Activated CD8-positive, alpha-beta memory T cell treated with anti-CD3 and anti-CD28 coated beads, Interleukin-2, amount 50 U/mL, for 48 hours (primary cell): ENCODE measurements at regions not wholly inside any gene's neighbourhood (a gene's known extent, or its start where the extent isn't known, plus 50 kb on each side); places are given as distances from the start of the nearest gene placed in this dataset.

Experiments
- DNase-seq: peaks from one replicate; pipeline ENCODE4 v3.0.0-alpha.2; 2020

DNA sequence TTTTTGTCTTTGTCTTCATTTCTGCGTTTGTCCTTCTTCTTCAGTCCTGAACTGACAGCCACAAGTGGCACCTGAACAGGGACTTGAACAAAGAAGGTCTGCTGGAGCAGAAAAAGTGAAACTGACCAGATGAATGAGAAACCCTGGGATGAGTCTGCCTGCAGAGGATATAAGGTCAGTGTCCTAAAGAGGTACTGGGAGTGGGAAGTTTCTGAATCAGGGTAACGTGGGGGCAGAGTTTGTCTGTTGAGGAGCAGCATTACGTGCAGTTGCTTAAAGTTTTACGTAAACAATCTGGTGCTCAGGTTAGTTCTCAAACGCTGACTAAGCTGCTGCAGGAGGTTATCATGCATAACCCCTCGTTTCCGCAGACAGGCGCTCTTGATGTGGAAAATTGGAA lies 2057.6 kb downstream of the TP53TG3F start:
- no peak for DNase-seq

DNA sequence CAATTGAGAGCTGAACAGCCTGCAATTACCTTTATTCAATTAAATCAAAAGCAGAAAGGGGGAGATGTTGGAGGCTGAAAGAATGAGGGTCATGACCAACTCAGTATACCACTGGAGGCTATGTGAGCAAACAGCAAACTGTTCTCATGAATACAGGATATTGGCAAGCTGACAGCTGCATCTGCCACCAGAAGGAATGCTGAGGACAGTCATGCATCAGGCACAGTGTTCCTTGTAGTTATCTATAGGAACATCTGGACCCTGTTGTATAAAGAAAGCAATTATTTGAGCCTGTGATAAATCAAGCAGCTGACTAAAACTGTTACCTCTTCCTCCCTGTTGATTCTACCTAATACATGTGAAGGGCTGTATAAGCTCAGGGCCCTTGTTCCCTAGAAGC lies 2064.6 kb downstream of the TP53TG3F start:
- no peak for DNase-seq

DNA sequence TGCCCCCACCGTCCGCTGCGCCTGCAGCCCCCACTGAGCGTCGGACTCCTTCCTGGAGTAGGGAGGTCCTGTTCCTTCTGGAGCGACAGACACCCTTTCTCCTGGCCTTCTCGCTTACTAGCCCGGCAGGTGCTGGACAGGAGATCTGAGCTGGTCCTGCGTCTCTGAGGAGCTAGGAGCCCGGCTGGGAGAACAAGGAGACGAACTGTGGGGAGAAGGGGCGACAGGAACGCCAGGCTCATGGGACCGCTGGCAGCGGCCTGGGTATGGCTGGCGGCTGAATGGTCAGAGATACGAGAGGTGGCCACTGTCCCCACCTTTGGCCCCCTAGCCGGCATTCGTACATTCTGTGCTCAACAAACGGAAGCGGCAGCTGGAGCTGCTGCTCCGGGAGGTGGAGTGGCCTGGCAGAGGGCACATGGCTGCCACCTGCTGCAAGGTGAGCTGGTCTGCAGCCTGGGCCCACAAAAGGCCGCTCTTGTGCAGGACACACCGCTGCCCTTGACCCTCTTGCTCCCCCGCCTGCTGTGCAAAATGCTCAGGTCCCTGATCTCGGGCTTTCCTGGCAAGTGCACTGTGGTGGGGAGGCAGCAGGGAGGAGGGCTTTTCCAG lies 2066.7 kb downstream of the TP53TG3F start:
- no peak for DNase-seq

DNA sequence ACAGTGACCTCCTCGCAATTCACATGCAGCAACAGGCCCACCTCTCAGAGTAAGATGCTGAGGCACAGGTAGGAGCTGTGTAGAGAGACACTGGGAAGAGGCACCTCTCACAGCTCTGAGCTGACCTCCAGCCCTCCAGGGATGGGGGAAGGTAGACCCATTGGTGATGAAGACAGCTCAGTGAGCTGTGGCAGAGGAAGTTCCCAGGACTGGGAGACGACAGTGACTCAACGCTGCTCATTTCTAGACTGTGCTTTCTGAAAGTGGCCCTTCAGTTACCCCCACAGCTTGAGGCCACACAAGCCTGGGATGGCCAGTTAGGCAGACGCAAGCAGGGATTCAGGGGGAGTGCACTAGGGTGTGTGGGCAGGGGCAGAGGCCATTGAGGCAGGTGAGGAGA lies 2073.2 kb downstream of the TP53TG3F start:
- DNase-seq = no peak

DNA sequence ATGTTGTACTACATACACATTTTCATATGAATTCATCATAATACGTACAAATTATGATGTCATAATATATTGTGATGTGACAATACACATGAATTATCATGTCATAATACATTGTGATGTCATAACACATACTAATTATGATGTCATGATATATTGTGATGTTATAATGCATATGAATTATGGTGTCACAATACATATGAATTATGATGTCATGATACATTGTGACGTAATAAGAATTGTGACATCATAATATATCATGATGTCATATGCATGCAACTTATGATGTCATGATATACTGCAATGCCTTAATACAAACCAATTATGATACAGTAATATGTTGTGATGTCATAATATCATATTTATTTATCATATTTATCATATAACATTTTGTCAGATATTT lies 2074.3 kb downstream of the TP53TG3F start:
- no peak for DNase-seq

DNA sequence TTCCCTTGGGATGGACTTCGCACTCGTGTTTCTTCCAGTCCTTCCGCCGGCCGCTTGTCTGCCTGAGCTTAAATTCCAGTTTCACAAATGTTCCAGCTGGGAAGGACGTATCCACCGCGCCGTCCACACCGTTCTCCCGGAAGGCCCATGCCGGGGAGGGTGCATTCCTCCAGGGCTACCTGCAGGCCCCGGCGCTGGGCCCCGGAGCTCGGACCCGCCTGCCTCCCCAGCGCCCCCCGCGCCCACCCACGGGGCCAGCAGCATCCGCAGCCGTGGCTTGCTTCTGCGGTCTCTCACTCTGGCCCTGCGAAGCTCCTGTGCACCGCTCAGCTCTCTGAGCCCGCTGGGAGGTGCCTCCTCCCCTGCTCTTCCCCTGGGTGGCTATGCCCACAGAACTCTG lies 2084.1 kb downstream of the TP53TG3F start:
- DNase-seq = no peak

DNA sequence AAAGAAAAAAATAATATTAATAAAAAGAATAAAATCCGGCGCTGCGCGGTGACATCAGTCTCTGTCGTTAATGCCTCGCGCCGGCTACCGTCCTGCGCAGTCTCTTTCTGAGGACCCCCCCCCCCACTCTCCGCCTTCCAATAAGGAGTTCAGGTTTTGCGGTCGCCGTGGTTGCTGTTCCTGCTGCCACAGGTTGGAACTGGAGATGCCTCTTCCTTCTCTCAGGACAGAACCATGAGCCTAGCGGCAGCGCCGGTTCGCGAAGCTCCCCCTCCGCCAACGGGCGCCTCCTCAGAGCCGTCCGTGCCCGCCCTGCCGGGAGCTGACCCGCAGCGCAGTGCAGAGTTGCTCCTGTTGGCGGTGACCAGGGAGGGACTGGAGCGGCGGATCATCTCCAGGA lies 2093.4 kb downstream of the TP53TG3F start:
- DNase-seq = no peak

DNA sequence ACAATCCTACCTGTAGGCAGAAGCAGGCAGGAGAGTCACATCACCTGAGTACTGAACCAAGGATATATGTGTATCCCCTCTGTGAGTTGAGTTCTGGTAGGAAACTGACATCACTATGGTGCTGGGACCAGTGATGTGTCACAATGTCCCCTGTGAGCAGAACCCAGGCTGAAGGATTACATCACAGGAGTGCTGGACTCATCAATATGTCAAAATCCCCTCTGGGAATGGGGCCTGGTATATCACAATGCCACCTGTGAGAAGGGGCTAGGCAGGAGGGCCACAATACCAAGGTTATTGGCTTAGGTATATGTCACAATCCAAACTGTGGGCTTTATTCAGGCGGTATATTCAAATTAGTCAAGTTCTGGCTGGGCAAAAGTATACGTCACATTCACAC lies 2098.3 kb downstream of the TP53TG3F start:
- no peak for DNase-seq

DNA sequence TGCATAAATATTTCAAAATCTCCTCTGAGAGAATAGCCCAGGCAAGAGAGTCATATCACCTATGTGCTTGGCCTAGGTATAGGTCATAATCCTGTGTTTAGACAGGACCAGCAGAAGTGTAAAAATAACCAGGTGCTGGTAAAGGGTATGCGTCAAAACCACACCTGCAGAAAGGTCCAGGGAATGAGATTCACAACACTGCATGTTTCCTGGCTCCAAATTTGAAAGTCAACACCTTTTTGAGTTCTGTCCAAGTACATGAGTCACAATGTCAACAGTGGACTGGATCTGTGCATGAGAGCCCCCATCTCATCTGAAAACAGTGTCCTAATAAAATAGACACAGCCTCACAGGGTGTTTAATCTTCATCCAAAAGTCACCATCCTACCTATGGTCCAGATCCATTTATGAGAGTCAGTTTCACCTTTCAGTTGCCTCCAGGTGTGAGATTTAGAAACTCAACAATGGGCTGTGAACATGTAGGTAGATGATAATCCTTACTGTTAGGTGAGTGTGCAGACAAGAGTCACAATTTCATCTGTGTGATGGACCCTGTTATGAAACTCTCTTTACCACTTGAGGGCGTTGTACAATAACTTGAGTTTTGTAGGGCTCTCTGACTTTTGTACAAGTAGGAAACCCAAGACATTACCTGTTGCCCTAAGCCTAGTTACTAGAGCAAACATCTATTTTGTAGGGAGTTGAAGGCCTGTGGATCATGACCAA lies 2100.7 kb downstream of the TP53TG3F start:
- no peak for DNase-seq

DNA sequence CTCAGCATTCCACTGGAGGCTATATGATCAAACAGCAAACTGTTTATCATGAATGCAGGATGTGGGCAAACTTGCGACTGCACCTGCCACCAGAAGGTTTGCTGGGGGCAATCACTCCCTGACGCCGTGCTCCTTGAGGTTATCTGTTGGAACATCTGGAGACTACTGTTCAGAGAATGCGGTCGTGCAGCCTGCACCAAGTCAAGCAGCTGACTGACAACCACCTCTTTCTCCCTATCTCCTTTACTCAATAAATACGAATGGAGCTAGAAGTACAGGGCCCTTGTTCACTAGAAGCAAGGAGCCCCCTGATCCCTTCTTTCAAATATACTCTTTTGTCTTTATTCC lies 2101.2 kb downstream of the TP53TG3F start:
- no peak for DNase-seq

DNA sequence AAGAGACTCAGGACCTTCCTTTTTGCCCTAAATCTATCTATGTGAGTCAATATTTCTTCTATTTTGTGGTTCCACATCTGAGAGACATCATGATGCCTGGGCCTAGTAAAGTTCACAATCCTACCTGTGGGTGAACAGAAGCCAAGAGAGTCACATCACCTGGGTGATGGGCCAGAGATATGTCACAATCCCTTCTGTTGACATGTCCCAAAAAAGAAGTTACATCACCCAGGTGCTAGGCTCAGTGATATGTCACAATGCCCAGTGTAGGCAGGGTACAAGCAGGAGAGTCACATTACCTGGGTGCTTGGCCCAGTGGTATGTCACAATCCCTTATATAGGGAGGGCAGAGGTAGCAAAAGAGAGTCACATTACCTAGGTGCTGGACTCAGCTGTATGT lies 2101.9 kb downstream of the TP53TG3F start:
- no peak for DNase-seq

DNA sequence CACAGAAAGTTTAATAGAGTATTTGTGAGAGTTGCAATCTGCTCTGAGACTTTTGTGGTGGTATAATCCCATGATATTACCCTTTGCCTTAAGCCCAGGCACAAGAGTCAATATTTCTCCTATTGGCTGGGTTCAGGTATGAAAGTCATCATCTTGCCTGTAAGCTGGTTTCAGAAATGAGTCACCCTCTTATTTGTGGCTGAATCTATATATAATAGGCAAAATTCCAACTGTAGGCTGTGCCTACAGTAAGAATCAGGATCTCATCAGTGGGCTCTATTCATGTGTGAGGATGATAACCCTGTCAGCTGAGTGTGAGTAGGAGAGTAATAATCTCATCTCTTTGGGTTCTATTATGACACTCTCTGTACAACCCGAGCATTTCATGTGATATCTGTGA lies 2103.1 kb downstream of the TP53TG3F start:
- no peak for DNase-seq

DNA sequence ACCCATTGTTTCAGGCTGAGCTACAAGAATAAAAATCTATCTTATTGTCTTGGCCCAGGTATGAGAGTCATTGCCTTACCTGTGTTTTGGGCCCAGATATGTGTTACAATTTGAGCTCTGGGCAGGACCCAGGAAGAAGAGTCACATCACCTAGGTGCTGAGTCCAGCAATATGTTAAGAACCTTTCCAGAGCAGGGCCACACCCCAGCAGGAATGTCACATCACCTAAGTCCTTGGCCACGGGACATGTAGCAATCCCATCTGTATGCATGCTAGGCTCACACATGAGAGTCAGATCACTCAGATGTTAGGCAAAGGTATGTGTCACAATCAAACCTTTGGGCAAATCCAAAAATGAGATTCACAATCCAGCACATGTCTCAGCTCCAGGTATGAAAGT lies 2103.5 kb downstream of the TP53TG3F start:
- no peak for DNase-seq

DNA sequence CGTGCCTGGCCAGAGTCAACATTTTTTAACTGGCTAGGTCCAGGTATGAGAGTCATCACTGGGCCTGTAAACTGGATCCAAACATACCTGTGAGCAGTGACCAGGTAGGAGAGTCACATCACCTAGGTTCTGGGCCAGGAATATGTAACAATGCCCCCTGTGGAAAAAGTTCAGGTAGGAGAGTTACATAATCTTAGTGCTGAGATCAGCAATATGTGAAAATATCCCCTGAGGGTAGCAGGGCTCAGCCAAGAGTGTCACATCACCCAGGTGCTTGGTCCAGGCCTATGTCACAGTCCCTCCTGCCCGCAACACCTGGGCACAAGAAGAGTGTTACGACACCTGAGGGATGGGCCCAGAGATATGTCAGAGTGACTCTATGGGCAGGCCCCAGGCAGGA lies 2104.7 kb downstream of the TP53TG3F start:
- no peak for DNase-seq

DNA sequence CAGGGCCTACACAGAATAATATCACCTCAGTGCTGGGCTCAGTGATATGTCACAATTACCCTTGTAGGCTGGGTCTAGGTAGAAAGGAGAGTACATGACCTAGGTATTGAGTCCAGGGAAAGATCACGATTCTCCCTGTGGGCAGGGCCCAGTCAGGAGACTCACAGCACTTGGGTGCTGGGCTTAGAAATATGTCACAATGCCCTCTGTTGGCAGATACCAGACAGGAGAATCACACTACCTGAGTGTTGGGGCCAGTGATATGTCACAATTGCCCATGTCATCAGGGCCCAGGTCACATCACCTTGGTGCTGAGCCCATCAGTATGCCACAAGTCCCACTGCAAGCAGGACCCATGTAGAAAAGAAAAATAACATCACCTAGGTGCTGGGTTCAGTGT lies 2105.5 kb downstream of the TP53TG3F start:
- no peak for DNase-seq

DNA sequence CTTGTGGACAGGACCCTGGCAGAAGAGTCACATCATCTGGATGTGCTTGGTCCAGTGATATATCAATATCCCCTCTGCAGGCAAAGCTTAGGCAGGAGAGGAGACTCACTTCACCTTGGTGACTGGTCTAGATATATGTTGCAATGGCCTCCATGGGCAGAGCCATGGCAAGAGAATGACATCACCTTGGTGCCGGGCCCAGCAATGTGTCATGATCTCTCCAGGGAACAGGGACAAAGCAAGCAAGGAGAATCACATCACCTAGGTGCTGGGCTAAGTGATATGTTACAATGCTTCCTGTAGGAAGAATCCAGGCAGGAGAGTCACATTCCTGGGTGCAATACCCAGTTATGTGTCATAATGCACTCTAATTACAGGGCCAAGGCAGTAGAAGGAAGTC lies 2106.2 kb downstream of the TP53TG3F start:
- DNase-seq = no peak

DNA sequence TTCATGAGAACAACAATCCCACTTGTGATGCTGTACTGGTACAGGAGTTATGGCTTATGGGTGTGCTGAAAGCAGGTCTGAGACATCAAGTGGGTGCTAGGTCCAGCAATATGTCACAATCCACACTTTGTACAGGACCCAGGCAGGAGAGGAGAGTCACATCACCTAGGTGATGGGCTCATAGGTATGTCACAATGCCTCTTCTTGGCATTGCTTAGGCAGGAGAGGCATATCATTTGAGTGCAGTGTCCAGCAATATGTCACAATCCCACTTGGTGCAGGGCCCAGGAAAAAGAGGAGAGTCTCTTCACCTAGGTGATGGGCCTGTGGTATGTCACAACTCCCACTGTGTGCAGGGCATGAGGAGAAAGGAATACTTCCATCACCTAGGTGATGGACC lies 2110.0 kb downstream of the TP53TG3F start:
- no peak for DNase-seq

DNA sequence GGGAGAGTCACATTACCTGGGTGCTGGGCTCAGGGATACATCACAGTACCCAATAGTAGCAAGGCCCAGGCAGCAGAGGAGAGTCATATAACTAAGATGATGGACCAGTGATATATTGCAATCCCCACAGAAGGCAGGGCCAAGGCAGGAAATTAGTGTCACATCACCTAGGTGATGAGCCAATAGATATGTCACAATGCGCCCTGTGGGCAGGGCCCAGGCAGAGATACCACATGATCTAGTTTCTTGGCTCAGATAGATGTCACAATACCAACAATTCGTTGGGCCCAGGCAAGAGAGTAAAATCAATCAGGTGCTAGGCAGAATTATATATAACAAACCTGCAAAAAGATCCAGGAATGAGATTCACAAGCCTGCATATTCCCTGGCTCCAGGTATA lies 2111.5 kb downstream of the TP53TG3F start:
- no peak for DNase-seq

DNA sequence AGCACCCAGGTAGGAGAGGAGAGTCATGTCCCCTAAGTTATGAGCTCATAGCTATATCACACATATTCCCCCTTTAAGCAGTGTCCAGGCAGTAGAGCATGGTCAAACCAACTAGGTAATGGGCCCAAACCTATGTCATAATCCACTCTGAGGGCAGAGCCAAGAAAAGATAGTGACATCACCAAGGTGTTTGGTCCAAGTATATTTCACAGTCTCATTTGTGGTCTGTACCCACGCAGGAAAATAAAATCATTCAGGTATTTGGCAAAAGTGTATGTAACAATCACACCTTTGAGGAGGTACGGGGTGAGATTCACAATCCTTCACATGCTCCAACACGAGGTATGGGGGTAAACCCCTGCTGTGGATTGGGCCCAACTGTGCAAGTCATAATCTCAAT lies 2112.8 kb downstream of the TP53TG3F start:
- no peak for DNase-seq

DNA sequence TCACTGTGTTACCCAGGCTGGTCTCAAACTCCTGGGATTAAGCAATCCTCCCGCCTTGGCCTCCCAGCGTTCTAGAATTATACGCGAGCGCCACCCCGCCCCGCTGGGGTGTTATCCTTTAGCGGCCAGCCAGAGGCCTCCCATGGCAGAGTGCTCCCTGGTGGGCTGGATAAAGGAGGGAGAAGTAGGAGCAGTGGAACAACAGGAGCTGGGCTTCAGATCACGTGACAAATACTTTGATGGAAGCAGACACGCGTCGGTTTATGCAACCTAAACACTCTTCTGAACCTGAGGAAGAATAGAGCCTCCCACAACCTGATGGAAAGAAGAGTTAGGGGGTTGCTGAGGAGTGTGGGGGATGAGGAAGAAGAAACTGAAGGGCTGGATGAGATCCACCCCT lies 2114.0 kb downstream of the TP53TG3F start:
- no peak for DNase-seq

DNA sequence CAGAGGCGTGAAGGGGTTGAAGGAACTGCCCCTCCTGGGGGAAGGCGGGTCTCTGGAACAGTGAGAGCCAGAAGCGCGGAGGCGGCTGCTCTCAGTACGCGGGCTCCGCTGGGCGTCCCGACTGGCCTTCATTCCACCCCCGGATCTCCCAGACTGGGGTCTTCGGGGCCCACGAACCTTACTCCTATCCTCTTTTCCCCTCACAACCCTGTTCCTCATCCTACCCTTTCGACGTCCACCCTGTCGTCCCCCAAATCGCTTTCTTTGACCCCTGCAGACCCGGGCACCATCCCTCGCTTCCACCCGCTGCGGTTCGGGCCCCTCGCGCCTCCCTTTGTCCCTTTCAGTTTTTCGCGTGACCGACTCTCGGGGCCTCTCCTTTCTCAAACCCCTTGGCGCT lies 2114.6 kb downstream of the TP53TG3F start:
- no peak for DNase-seq

DNA sequence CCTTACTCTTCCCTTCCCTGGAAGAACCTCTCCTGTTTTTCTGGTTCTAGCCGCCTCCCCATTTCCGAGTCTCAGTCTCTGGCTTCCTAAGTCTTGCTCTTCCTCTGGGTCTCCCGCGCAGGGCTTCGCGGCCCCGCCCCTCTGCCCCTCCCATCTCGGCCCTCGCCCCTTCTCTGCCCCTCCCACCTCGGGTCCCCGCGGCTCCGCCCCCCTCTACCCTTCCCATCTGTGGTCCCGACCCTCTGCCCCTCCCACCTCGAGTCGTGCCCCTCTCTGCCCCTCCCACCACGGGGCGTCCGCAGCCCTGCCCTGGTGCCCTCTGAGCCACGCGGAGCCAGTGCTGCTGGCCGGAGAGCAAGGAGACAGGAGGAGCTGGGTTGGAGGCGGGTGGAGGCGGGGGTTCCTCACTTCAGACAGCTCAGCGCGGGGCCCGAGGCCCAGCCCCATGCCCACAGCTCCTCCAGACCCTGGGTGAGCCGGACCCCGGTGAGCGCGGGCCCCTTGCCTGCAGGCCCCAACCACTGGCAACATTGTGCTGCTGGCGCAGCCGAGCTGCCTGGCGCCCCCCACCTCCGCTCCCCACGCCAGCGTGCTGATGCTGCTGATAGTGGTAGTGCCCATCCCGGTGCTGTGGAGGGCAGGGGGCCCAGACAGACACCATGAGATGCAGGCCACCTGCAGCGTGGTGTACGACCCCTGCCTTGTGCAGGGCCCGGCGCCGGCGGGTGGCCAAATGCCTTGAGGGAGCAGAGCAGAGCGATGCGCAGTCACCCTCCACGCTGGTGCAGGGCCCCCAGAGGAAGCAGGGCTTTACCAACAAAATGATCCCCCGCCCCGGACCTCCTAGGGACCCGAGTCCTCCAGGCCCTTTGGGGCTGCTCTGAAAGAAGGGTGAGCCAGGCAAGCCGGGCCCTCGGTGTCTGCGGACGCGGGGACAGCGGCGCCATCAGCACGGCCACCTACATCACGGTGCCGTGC lies 2115.3 kb downstream of the TP53TG3F start:
- no peak for DNase-seq

DNA sequence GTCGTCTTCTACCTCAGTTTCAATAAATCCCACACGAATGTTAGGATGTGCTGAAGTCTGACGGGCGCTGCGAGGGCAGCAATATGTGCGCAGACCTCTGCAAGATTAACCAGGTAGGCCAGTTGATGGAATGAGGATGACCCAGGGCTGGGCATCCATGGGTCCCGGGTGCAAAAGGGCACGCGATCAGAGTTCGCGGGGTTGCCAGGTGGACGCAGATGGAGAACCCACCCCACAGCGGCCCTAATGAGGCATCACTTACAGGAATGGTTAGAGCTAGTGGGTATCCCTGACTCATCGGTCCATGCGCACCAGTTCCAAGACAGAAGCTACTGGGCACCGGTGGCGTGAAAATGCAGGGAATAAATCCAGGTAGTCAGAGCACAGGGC lies 2116.0 kb downstream of the TP53TG3F start:
- DNase-seq = no peak

DNA sequence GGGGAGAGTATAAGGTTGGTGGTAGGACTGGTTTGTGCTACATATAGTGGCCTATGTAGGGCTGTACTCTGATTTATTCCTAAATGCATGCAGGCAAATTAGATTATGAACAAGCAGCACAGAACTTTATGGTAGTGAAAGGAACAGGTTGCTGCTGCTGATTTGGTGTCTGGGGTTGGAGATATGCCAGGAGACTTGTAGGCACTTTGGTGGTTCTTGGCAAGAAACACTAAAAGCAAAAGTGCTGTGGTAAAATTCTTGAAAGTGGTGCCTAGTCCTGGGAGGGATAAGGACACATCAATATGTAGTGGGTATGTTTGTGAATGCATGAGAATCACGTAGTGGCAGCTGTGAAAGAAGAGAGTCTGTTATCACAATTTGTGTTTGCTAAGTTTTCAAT lies 2126.0 kb downstream of the TP53TG3F start:
- no peak for DNase-seq
